ENCODE measurements at regions not wholly inside any gene's neighbourhood (a gene's known extent, or its start where the extent isn't known, plus 50 kb on each side); places are given as distances from the start of the nearest gene placed in this dataset.

DNA sequence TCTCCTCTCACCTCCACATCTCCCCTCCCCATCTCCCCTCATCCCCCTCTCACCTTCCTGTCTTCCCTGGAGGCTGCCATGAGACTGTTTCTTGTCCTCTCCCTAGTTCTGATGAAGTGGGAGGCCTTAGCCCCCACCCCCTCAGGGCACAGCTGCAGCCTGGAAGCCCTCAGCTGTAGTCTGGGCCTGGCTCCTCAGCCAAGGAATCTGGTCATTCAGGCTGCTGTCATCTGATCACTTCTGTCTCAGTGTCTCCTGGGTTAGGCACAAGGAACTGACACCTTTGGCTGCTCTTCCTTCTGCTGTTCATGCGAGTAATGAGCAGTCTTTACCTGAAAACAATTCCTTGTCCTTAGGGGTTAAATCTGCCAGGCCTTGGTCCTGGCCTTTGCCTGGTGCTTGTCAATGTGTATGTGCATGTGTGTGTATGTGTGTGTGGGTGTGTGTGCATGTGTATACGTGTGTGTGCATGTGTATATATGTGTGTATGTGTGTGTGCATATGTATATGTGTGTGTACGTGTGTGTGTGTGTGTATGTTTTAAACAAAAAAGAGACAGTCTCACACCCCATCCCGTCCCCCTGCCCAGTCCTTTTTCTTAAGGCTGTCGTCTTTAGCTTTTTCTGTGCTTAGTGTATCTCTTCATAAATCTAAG, 153.5 kb upstream of the TMEM72 start:
- TF ChIP-seq POLR2AphosphoS5 (IDR thresholded peaks at IDR 0.05; ENCODE audit: low read depth, low read length) = no peak
- no peak for TF ChIP-seq POLR2A (IDR thresholded peaks at IDR 0.05; ENCODE audit: low read depth, low read length)
- no peak for TF ChIP-seq TAF1 (IDR thresholded peaks at IDR 0.05; ENCODE audit: low read depth, low read length)
- no peak for TF ChIP-seq PAX5 (IDR thresholded peaks at IDR 0.05; ENCODE audit: insufficient read depth, low read length, severe bottlenecking)

Measured in GM12891 (cell line).